ENCODE measurements at regions not wholly inside any gene's neighbourhood (a gene's known extent, or its start where the extent isn't known, plus 50 kb on each side); places are given as distances from the start of the nearest gene placed in this dataset.

DNA sequence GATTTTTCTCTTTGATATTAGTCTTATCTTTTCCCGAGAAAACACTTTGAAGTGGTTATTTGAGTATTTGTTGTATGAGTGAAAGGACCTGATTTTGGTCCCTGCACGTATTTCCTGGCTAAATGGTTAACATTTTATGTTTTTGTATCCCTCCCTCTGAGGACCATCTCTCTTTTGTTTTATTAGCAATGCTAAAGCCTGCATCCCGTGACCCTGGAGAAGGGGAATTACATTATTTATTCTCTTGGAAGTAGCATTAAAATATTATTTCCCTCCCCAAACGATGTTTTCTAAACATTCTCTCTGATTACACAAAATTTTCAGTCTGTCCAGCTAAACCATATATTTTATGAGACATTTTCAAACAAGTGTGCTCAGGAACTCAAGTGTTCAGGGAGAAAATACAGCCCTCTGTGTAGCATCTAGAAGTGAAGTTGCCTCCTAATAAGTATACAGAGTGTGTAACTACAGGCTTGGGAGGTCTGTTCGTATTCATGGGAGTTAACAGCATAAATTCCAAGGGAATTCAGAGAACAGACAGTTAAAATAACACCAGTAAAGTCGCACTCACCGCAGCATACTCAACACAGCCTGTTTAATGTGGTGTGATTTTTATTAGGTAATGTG, 163.8 kb upstream of the NPVF start:
- ATAC-seq (no peak), DNase-seq (no peak)
- peaks cover 31% of the 10 kb centered on the region for H3K27me3 Mint-ChIP-seq
- no peak overlapping the region for H3K4me3 Mint-ChIP-seq
- H3K27ac Mint-ChIP-seq = no peak overlapping the region
- peaks cover 7% of the 10 kb centered on the region for H3K4me1 Mint-ChIP-seq
- no peaks in the 10 kb centered on the region for H3K9me3 Mint-ChIP-seq

DNA sequence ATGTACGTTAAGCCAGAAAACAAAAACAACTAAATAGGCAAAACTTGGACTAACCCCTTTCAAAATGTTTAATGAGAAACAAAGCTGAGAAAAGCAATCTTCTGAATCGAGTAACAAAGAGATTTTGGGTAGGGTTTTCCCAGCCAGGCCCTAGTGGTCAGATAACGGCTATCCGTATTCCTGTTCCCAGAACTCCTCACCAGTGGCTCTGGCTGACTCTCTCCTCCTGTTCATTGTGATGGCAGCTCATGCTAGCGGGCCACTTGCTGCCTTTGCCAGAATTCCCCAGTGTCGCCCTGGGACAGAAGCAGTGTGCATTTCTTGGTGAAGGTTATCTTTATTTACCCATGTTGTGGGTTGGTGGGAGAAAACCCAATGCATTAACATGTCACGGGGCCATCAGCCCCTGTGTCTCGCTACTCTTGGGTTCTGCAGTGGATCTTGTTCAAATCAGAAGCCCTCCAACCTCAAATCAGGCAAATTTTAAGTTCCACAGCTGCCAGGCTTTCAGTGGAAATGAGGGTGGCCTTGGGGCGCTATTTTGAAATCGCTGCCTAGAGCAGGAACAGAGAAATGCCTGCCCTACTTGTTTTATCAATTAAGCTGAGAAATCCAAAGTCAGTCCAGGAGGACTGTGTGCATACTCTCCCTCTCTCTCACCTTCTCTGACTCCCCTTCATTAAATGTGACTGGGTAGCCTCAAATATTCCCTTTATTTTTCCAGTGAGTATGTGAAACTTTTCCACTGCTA, 164.5 kb upstream of the NPVF start:
- no peak overlapping the region for H3K4me3 Mint-ChIP-seq
- DNase-seq (no peak), ATAC-seq (no peak)
- H3K4me1 Mint-ChIP-seq = peaks cover 7% of the 10 kb centered on the region
- no peak overlapping the region for H3K27ac Mint-ChIP-seq
- H3K9me3 Mint-ChIP-seq = no peaks in the 10 kb centered on the region
- H3K27me3 Mint-ChIP-seq = peaks cover 31% of the 10 kb centered on the region

GRCh38 chr7:25395976-25396375, 167.7 kb upstream of the NPVF start:
- DNase-seq (no peak), ATAC-seq (no peak)
- H3K27ac Mint-ChIP-seq = no peak overlapping the region
- peaks cover 16% of the 10 kb centered on the region for H3K27me3 Mint-ChIP-seq
- no peaks in the 10 kb centered on the region for H3K9me3 Mint-ChIP-seq
- H3K4me1 Mint-ChIP-seq = peaks cover 7% of the 10 kb centered on the region
- H3K4me3 Mint-ChIP-seq = no peak overlapping the region

GRCh38 chr7:25396668-25397067, 168.4 kb upstream of the NPVF start:
- ATAC-seq (no peak), DNase-seq (no peak)
- H3K4me3 Mint-ChIP-seq = no peak overlapping the region
- peaks cover 23% of the 10 kb centered on the region for H3K27me3 Mint-ChIP-seq
- no peaks in the 10 kb centered on the region for H3K9me3 Mint-ChIP-seq
- peaks cover 7% of the 10 kb centered on the region for H3K4me1 Mint-ChIP-seq
- no peak overlapping the region for H3K27ac Mint-ChIP-seq

GRCh38 chr7:25398418-25398817, 170.1 kb upstream of the NPVF start:
- H3K27me3 Mint-ChIP-seq = peaks cover 24% of the 10 kb centered on the region
- H3K27ac Mint-ChIP-seq = no peak overlapping the region
- ATAC-seq (no peak), DNase-seq (no peak)
- peaks cover 7% of the 10 kb centered on the region for H3K4me1 Mint-ChIP-seq
- no peaks in the 10 kb centered on the region for H3K9me3 Mint-ChIP-seq
- H3K4me3 Mint-ChIP-seq = no peak overlapping the region

DNA sequence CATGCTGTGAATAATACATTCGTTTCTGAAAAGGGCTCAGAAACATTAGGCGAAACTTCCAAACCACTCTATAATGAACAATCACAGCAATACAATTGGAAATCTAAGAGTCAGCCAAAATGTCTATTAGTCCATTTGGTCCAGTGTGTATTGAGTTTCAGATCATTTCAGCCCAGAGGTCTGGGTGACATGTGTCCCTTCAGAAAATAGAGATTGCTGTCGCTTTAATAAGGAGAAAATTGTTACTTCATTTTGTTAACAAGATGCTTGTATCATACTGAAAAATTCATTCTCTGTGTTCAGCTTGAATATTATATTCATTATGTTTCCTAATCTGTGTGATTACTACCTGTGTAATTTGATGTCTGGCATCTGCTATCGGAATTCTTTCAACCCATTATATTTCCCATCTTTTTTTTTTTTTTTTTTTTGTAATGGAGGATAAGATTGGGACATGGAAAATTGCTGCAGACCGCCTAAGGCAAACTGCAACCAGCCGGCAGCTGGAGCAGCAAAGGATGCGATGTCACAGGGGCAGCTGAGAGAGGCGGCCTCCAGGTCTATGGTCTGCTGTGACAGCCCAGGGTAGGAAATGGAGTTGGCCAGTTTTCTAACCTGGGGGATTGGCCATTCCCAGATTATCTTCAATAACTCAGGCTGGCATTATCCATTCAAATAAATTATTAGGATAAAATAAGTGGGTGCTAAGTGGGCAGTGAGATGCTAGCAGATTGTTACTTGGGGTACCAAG, 170.9 kb upstream of the NPVF start:
- no peak for DNase-seq
- peaks cover 24% of the 10 kb centered on the region for H3K27me3 Mint-ChIP-seq
- H3K9me3 Mint-ChIP-seq = no peaks in the 10 kb centered on the region
- H3K4me1 Mint-ChIP-seq = peaks cover 7% of the 10 kb centered on the region
- ATAC-seq = no peak
- H3K27ac Mint-ChIP-seq = no peak overlapping the region
- no peak overlapping the region for H3K4me3 Mint-ChIP-seq

DNA sequence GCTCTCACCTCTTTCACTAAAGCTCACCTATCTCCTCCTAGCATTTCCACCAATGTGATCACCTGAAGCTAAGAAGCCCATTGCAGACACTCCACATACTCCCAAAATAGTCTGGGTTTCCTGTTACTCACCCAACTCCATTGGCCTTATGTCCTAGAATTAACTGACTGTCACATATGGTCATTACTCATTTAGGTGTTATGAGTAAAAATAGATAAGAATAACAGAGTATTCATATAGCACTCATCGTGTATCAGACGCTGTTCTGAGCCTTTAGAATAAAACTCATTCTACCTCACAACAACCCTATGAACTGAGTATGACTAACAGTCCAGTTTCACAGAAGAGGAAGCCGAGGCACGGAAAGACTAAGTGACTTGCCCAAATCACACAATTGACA, 174.2 kb upstream of the NPVF start:
- ATAC-seq (no peak), DNase-seq (no peak)
- Mint-ChIP-seq H3K27me3 (peaks cover 26% of the 10 kb centered on the region), H3K4me1 (no peaks in the 10 kb centered on the region), H3K9me3 (no peaks in the 10 kb centered on the region), H3K27ac (no peak overlapping the region), H3K4me3 (no peak overlapping the region)

- no peak overlapping the region for H3K27ac Mint-ChIP-seq
- peaks cover 26% of the 10 kb centered on the region for H3K27me3 Mint-ChIP-seq
- DNase-seq (no peak), ATAC-seq (no peak)
- H3K4me1 Mint-ChIP-seq = no peaks in the 10 kb centered on the region
- no peaks in the 10 kb centered on the region for H3K9me3 Mint-ChIP-seq
- no peak overlapping the region for H3K4me3 Mint-ChIP-seq
These were observed 177.4 kb upstream of the NPVF start for GRCh38 chr7:25405736-25406135.

DNA sequence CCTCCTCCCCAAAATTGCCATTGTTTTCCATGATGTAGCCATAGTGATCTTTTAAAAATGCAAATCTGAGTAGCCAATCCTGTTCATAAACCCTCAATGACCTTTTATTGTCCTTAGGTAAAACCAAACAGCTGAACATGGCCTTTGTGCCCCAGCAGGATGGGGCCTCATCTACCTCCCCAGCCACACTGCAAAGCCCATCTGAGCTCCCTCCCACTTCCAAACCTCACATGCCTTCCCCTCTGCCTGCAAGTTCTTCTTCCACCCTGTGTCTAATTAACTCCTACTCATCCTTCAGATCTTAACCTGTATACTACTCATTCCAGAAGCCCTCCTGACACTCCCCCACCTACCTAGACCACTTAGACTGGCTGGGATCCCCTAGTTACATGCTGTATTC, 178.8 kb upstream of the NPVF start:
- no peak overlapping the region for H3K4me3 Mint-ChIP-seq
- H3K9me3 Mint-ChIP-seq = no peaks in the 10 kb centered on the region

GRCh38 chr7:25408012-25408687, 179.9 kb upstream of the NPVF start:
- no peak overlapping the region for H3K4me3 Mint-ChIP-seq
- H3K4me1 Mint-ChIP-seq = no peaks in the 10 kb centered on the region
- DNase-seq = no peak
- no peak overlapping the region for H3K27ac Mint-ChIP-seq
- no peaks in the 10 kb centered on the region for H3K9me3 Mint-ChIP-seq
- ATAC-seq = no peak
- H3K27me3 Mint-ChIP-seq = peaks cover 32% of the 10 kb centered on the region

More for the DNA sequence above, 178.8 kb upstream of the NPVF start:
- no peak overlapping the region for H3K27ac Mint-ChIP-seq
- peaks cover 25% of the 10 kb centered on the region for H3K27me3 Mint-ChIP-seq
- no peaks in the 10 kb centered on the region for H3K4me1 Mint-ChIP-seq
- no peak for ATAC-seq
- DNase-seq = no peak

GRCh38 chr7:25408876-25409275, 180.6 kb upstream of the NPVF start:
- no peak overlapping the region for H3K4me3 Mint-ChIP-seq
- peaks cover 32% of the 10 kb centered on the region for H3K27me3 Mint-ChIP-seq
- no peak for DNase-seq
- no peak overlapping the region for H3K27ac Mint-ChIP-seq
- ATAC-seq = no peak
- no peaks in the 10 kb centered on the region for H3K9me3 Mint-ChIP-seq
- no peaks in the 10 kb centered on the region for H3K4me1 Mint-ChIP-seq

- Mint-ChIP-seq H3K4me1 (no peaks in the 10 kb centered on the region), H3K4me3 (no peak overlapping the region), H3K27ac (no peak overlapping the region), H3K27me3 (peaks cover 32% of the 10 kb centered on the region), H3K9me3 (no peaks in the 10 kb centered on the region)
- ATAC-seq = no peak
- DNase-seq = no peak
These were observed 181.8 kb upstream of the NPVF start for GRCh38 chr7:25409897-25410636.

- Mint-ChIP-seq H3K27ac (no peak overlapping the region), H3K9me3 (no peaks in the 10 kb centered on the region), H3K4me1 (no peaks in the 10 kb centered on the region), H3K4me3 (no peak overlapping the region), H3K27me3 (peaks cover 25% of the 10 kb centered on the region)
- ATAC-seq = no peak
- no peak for DNase-seq
These were observed 192.5 kb upstream of the NPVF start for GRCh38 chr7:25420771-25421170.

GRCh38 chr7:25424113-25424512, 195.8 kb upstream of the NPVF start:
- Mint-ChIP-seq H3K27me3 (peaks cover 20% of the 10 kb centered on the region), H3K9me3 (no peaks in the 10 kb centered on the region), H3K4me3 (no peak overlapping the region), H3K27ac (no peak overlapping the region), H3K4me1 (no peaks in the 10 kb centered on the region)
- no peak for DNase-seq
- no peak for ATAC-seq

- no peak for ATAC-seq
- Mint-ChIP-seq H3K9me3 (no peaks in the 10 kb centered on the region), H3K27ac (no peak overlapping the region), H3K4me1 (no peaks in the 10 kb centered on the region), H3K27me3 (peaks cover 12% of the 10 kb centered on the region), H3K4me3 (no peak overlapping the region)
- no peak for DNase-seq
These were observed 196.6 kb upstream of the NPVF start for GRCh38 chr7:25424855-25425254.
